Stimulated activated CD4-positive, alpha-beta T cell treated with anti-CD3 and anti-CD28 coated beads, Interleukin-2, amount 100 ng/mL, for 48 hours (primary cell): ENCODE measurements at regions not wholly inside any gene's neighbourhood (a gene's known extent, or its start where the extent isn't known, plus 50 kb on each side); places are given as distances from the start of the nearest gene placed in this dataset.

Experiments
- DNase-seq, 2 donors: peaks; one replicate each; pipeline ENCODE4 v3.0.0-alpha.2; 2020

GRCh38 chr13:105412171-105412570 lies 1123.3 kb downstream of the EFNB2 start:
- no peak for DNase-seq

- DNase-seq = peak; percentile 32 to 43
Observed at GRCh38 chr13:105410602-105411001, 1124.9 kb downstream of the EFNB2 start.

DNA sequence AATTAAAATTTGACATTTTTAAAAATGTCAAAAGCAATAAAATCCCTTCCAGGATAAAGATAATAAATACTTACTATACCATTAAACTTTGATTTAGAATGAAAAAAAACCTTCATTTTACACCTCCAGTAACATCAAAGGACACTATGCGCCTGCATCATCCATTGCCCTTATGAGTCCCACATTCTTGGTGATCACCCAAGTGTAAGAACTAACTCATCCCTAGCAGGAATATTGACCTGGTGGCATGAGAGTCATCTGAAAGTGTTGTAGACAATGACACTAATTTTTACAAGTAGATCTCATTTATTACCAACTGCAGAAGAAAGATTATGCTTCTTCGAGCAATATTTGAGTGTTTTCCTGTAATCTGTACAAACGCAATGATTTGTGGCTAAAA lies 1128.9 kb downstream of the EFNB2 start:
- DNase-seq = no peak

DNA sequence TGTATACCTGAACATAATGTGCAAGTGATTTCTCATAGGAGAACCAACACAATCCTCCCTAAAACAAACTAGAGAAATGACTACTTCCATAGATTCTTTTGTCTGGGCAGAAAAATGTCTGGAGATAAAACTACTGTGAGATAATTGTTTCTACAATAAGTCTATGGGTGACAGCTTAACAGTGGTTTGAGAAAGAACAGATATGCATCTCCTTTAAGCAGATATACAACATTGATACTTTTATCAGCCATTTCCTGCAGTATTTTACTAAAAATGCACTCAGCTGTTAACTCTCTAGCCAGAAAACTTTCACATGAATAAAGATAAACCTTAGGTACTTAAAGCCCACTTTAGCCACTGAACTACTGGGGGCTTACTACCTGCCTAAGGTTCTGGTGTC lies 1132.4 kb downstream of the EFNB2 start:
- no peak for DNase-seq

DNA sequence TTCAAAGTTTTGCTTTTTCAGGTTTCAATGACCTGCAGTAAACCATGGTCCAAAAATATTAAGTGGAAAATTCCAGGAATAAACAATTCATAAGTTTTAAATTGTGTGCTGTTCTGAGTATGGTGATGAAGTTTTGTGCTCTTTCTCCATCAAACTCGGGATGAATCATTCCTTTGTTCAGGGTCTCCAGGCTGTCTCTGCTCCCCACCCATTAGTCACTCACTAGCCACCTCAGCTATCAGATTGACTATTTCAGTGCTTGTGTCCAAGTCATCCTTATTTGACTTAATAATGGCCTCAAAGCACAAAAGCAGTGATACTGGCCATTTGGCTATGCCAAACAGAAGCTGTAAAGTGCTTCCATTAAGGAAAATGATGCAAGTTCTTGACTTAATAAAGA lies 1140.4 kb downstream of the EFNB2 start:
- no peak for DNase-seq

GRCh38 chr13:105389373-105389772 lies 1146.1 kb downstream of the EFNB2 start:
- no peak for DNase-seq

DNA sequence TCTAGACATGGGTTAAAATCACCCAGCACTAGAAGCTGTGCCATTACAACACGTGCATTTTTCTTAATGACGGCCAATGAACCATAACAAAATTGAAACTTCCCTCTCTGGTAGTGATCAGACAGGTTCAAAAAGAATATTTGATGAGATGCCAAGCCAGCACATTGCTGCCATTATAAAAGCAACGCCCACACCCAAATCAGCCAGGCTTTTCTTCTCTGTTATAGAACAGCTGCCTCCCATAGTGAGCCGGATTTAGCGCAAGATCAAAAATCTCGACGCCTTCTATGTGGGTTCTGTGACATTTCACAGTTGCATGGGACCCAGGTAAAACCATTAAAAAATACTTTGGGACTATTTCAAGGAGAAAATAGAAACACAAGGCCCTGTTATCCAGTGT lies 1158.0 kb downstream of the EFNB2 start:
- DNase-seq = no peak

- DNase-seq = no peak
Observed at GRCh38 chr13:105370011-105370650, 1165.3 kb downstream of the EFNB2 start.

DNA sequence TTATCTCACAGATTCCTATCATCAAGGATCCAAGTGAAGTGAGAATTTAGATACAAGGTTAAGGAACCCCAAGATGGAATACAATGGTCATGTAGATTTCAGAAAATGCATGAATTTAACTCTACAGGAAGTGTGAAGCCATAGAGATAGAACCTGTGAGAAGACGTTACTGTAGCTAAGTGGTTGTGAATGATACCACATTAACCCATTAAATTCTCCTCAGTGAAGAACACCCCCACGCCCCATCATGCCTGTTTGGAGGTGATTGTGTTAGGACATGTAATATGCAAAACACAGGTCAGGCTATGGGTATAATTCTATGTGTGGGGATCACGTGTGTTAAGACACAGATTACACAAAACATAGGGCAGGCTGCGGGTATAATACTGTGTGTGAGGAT lies 1166.7 kb downstream of the EFNB2 start:
- no peak for DNase-seq

DNA sequence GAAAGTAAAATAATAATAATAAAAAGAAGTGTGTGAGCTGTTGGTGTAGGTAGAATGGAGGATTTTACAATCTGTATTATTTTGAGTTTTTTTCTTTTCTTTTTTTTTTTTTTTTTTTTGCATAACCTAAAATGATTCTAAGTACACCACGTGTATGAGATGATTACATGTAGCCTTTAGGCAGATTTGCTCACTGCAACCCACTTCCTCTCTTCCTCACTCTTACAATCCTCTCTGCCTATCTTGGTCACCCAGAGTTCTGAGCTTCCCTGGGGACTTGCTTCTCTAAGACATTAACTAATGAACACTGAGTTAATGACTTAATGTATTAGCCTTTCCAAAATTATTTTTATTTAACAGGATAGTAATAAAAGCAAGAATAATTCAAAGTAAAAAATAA lies 1169.6 kb downstream of the EFNB2 start:
- DNase-seq = no peak

GRCh38 chr13:105365021-105365550 lies 1170.4 kb downstream of the EFNB2 start:
- DNase-seq = no peak

GRCh38 chr13:105364191-105364590 lies 1171.3 kb downstream of the EFNB2 start:
- DNase-seq = no peak

DNA sequence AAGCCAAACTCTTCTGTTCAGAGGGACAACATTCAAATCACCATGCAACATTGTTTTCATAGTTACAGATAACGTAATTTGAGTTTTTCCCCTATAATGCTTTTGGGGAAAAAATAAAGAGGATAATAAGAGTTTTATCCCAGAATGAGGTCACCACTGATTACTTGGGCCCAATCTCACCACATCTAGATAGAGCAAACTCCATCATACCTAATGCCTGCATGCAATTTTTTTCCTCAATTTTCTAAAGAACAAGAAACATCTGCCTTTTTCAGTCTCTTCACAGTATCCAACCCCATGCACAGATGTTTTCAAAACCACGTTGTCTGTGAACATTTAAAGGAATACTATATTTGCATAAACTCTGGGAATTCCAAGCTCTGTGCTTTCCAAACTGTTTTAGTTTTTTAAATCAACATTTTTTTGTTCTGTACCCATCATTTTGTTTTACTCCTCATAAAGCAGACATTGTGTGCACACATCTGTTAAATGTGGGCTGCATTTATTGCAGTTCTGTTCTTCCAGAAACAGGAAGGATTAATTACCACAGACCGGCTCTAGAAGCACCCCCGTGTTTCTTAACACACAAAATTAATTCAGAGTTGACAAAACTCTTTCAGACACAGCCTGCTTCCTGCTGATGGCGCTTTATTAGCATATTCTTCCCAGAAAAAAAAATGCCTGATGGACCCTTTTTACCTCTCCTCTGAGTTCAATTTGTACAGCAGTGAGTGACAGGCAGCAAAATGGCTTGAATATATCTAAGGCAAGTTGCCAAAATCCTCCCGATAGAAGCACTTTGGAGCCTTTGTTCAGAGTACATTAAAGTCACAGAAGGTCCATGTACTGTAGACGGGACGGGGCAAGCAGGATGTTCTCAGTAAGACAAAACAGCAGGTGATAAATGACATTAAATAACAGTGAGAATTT lies 1171.9 kb downstream of the EFNB2 start:
- no peak for DNase-seq

DNA sequence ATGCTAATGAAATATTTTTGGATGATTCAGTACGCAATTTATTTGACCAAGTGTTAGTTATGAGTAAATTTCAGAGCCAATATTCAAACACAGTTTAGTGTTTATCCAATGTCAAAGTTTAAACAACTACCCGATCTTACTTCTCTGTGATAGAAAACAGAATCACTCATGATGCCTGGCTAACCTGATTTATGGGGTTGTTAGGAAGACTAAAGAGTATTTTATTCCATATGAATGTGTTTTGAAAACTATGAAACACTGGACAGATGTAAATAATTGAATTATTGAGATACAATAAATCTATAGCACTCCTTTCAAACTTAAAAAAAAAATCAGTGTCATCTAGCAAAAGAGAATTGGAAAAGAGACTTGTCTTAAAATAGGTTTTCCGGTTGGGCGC lies 1181.8 kb downstream of the EFNB2 start:
- DNase-seq = no peak

DNA sequence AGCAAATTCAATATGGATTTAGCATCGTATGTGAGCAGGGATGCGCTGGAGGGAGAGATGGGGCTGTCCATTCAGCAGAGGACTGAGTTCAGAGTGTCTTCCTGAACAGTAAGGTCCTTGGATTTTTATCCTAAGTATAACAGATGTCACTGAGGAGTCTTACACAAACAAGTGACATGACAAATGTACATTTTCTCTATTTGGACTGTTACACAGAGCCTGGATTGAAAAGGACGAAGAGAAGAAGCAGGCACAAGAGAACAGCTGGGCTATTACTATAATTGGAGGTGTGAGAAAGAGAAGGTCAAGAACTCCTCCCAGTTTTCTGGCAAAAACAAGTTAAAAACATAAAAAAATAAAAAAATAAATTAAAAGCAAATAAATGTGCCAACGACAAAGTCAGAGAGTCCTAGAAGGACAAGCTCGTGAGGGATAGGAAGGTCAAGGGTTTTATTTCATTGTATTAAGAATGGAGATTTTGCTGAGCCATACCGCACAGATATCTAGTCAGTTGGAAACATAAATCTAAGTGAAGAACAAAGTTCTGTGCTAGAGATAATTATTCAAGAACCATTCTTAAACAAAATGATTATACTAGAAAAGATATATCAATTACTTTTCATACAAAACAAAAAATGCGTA lies 1186.3 kb downstream of the EFNB2 start:
- DNase-seq = no peak

DNA sequence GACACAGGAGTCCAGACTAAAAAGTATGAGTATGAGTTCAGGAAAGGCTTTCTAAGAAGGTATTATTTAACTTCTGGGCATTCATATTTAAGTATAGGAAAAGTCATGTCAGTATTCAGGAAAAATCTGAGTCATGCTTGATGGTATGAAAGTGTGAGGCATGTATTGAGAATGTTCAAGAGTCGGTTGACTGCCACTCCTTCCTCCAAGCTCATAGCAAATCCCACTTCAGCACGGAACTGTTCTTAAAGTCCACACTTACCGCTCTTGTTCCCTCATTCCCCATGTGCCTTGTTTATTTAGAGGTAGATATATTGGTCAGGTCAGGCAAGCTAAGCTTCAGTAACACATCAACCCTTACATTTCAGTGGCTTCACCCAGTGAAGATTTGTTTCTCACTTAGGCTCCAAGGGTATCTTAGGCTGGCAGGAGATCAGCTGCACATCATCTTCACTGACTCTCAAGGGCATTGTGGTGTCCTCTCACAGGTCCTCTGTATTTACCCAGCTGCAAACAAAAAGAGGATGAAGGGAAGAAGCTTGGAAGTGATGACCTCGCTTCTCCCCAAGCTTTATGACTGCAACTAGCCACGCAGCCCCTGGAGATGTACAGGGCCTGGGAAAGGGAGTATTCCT lies 1189.2 kb downstream of the EFNB2 start:
- DNase-seq = no peak

- DNase-seq = no peak
Observed at GRCh38 chr13:105345730-105346129, 1189.7 kb downstream of the EFNB2 start.

GRCh38 chr13:105345131-105345530 lies 1190.3 kb downstream of the EFNB2 start:
- DNase-seq = no peak

- DNase-seq = no peak
Observed at GRCh38 chr13:105343134-105343806, 1192.2 kb downstream of the EFNB2 start.

DNA sequence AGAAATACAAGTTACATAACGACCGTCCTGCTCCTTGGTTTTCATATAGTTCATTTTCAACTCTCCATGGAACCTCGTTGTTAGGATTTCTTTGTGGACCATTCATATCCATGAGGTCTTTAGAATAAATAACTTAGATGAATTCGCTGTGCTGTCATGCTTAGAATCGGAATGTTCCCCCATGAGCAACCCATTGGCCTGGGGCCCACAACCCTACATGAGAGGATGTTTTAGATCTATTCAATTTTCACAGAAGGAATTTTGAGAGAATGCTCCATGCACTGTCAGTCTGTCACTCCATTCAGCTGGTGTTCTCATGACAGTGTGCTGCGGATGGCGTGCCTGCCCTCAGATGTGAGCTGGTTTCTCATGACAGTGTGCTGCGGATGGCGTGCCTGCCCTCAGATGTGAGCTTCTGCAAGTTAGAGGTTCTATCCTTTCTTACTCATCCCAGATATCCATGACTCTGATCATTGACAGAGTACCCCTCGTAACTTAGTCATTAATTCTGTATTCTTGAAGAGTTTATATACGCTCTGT lies 1193.1 kb downstream of the EFNB2 start:
- DNase-seq = no peak

GRCh38 chr13:105341758-105342157 lies 1193.7 kb downstream of the EFNB2 start:
- DNase-seq = no peak

DNA sequence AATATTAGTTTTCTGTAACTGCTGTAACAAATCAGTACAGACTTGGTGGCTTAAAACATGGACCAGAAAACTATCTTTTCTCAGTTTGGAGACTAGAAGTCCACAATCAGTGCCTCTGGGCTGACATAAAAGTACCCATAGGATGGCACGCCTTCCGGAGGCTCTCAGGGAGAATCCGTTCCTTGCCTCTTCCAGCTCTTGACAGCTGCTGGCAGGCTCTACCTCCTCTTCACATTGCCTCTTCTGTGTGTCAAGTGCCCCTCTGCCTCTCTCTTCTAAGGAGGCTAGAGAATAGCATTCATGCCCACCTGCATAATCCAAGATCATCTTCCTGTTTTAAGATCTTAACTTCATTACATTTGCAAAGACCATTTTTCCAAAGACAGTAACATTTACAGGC lies 1194.2 kb downstream of the EFNB2 start:
- no peak for DNase-seq
